ENCODE measurements at regions not wholly inside any gene's neighbourhood (a gene's known extent, or its start where the extent isn't known, plus 50 kb on each side); places are given as distances from the start of the nearest gene placed in this dataset.

GRCh38 chr22:46099740-46100139 is 50.6 kb upstream of the PPARA start:
- Histone ChIP-seq H3K9me3 (replicated peaks) (no peaks in the 10 kb centered on the region), H3K36me3 (peaks cover 47% of the 10 kb centered on the region), H3K4me3 (no peak overlapping the region), H3K4me1 (no peaks in the 10 kb centered on the region), H3K27ac (no peak overlapping the region), H3K27me3 (no peaks in the 10 kb centered on the region)
- DNase-seq: no peak

DNA sequence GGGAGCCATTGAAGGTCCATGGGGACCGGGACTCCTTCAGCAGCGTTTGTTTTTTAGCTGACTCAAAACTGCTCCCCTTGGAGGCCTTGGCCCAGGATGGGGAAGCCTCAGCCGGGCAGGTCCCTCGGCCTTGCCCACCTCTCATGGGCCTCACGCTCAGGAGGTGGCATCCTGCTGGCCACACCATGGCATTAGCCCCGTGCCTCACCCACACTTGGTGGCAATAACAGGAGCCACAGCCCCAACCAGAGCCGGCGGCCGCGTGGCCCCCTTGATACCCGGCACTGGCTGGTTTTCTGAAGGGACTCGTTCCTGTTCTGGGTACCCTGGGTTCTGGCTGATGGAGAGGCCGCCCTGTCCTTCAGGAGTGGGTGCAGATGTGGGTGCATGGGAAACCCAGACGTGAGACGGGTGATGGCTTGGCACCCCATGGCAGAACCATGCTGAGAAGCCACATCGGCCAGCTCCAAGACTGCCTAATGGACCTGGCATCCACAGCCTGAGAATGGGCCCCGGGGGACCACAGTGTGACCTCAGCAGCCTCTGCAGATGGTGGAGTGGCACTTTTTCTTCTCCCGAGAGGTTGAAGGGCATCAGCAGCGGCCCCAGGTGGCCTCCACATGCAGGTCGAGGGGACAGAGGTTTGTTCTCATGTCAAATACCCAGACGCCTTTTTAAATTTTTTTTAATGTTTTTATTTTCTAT is 49.8 kb upstream of the PPARA start:
- peaks cover 47% of the 10 kb centered on the region for H3K36me3 ChIP-seq
- no peaks in the 10 kb centered on the region for H3K4me1 ChIP-seq
- no peaks in the 10 kb centered on the region for H3K9me3 ChIP-seq (replicated peaks)
- H3K27me3 ChIP-seq: no peaks in the 10 kb centered on the region
- DNase-seq: no peak
- no peak overlapping the region for H3K27ac ChIP-seq
- H3K4me3 ChIP-seq: no peak overlapping the region

All from SJCRH30 (cell line).